ENCODE measurements at regions not wholly inside any gene's neighbourhood (a gene's known extent, or its start where the extent isn't known, plus 50 kb on each side); places are given as distances from the start of the nearest gene placed in this dataset.
A peak's percentile ranks its signal among the peaks of the same experiment; 100 is the strongest.

GRCh38 chr2:238570391-238570790 lies 143.7 kb downstream of the ASB1 start:
- TF ChIP-seq CTCF (IDR thresholded peaks at IDR 0.05; ENCODE audit: insufficient read depth, low read depth, low read length, missing control alignments) = no peak
- DNase-seq (ENCODE audit: low read depth) = no peak
- no peak overlapping the region for H3K4me3 ChIP-seq (ENCODE audit: low read depth, low read length)

- no peak for TF ChIP-seq CTCF (IDR thresholded peaks at IDR 0.05; ENCODE audit: insufficient read depth, low read depth, low read length, missing control alignments)
- no peak overlapping the region for H3K4me3 ChIP-seq (ENCODE audit: low read depth, low read length)
- no peak for DNase-seq (ENCODE audit: low read depth)
These were observed 144.2 kb downstream of the ASB1 start for GRCh38 chr2:238570926-238571325.

- no peak for TF ChIP-seq CTCF (IDR thresholded peaks at IDR 0.05; ENCODE audit: insufficient read depth, low read depth, low read length, missing control alignments)
- no peak overlapping the region for H3K4me3 ChIP-seq (ENCODE audit: low read depth, low read length)
- no peak for DNase-seq (ENCODE audit: low read depth)
These were observed 145.1 kb downstream of the ASB1 start for GRCh38 chr2:238571661-238572372.

DNA sequence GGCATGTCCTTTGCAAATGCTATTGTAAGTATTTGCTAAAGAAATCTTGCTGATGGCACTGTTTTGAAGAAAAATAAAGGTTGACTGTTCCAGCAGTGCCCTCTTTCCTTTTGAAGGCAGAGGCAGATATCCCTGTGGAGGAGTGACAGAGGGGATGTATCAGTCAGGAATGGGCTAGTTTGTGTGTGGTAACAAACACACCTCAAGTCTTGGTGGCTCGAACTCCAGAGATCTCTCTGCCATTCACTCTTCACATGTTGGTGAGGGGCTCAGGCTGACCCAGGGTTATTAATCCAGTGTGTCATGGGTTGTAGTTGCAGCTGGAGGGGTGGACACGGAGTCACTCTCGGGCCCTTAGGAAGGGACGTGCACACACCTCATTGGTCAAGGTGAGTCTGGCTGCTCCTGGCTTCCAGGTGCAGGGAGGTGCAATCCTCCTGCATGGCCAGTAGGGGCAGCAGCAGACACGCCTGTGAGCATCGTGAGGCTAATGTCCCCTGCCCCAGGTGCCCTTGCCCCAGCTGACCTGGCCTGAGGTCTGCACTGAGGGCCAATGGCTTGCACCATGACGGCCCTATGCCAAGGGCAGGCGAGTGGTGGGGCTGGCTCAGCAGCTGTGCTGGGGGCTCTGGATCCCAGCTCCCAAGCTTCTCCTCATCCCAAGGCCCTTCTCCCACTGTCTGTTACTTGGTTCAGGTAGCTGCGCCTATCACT lies 146.5 kb downstream of the ASB1 start:
- TF ChIP-seq CTCF (IDR thresholded peaks at IDR 0.05; ENCODE audit: insufficient read depth, low read depth, low read length, missing control alignments) = peak; percentile 81
- H3K4me3 ChIP-seq (ENCODE audit: low read depth, low read length) = no peak overlapping the region
- peak; percentile 37 for DNase-seq (ENCODE audit: low read depth)

- no peak for TF ChIP-seq CTCF (IDR thresholded peaks at IDR 0.05; ENCODE audit: insufficient read depth, low read depth, low read length, missing control alignments)
- H3K4me3 ChIP-seq (ENCODE audit: low read depth, low read length) = no peak overlapping the region
- no peak for DNase-seq (ENCODE audit: low read depth)
These were observed 147.2 kb downstream of the ASB1 start for GRCh38 chr2:238573916-238574315.

- TF ChIP-seq CTCF (IDR thresholded peaks at IDR 0.05; ENCODE audit: insufficient read depth, low read depth, low read length, missing control alignments) = no peak
- no peak overlapping the region for H3K4me3 ChIP-seq (ENCODE audit: low read depth, low read length)
- no peak for DNase-seq (ENCODE audit: low read depth)
These were observed 148.0 kb downstream of the ASB1 start for GRCh38 chr2:238574490-238575271.
